HL-60/S4 (cell line): ENCODE measurements at regions not wholly inside any gene's neighbourhood (a gene's known extent, or its start where the extent isn't known, plus 50 kb on each side); places are given as distances from the start of the nearest gene placed in this dataset.

Experiments
- in situ Hi-C: fragments of 300-500 bp; cut with MboI; formaldehyde crosslinking; loops from 2 replicates; pipeline ENCODE4 v1.14.3; 2022; ENCODE audit warnings: low sequenced_read_pairs

DNA sequence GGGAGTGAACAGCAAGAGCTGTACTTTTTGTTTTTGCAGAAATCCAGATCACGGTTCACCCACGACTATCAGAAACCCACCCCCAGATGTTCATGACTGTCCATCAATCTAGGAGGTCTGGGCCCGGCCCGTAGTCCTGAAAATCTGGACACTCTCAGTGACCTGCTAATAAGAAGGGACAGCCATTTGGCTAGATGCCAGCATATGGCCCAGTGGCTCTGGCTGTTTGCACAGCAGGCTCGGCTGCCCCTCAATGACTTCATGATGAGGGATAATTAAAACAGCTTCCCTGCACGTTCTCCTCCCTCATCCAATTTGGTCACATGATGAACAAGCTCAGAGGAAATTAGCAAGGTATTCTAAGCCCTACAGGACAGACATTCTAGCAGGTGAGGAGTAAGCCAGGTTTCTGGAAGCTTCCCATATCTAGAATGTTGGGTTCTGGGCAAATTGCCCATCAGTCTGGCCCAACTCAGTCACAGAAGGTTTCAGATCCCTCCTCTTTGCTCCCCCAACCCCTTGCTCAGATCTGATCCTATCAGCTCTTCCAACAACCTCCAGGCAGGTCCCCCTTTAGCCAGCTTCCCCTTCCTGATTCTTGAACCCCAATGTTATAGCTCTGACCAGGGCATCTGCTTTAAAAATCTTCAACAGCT, 397.3 kb downstream of the SHANK2 start:
- in situ Hi-C loops: no loop called here

DNA sequence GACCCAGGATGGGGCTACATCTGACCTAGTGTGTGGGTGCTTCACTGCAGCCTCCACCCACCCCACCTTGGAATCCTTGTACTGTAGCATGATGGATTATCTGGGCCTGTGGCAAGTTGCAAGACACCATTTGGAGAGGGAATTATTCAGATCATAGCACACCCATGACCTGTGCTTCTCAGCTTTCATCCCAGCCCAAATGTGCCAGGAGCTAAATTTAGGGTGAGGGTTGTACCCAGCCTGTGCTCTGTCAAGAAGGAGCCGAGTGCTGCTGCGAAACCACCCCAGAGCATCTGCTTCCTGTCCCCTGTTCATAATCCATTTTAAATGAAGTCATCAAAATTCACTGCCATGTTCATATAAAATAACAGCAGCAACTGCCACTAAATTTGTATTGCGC, 394.5 kb downstream of the SHANK2 start:
- in situ Hi-C loops: no loop called here

DNA sequence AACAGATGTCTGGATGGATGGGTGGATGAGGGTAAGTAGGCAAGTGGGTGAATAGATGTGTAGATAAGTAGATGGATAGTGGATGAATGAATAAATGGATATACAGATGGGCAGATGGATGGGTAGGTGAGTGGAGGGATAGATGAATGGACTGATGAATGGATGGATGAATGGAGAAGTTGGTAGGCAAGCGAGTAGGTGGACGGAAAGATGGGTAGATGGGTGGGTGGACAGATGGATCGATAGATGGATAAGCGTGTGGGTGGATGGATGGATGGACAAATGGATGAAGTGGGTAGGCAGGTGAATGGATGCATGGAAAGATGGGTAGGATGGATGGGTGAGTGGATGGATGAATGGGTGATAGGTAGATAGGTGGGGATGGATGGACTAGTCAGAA, 393.2 kb downstream of the SHANK2 start:
- in situ Hi-C loops: no loop called here

DNA sequence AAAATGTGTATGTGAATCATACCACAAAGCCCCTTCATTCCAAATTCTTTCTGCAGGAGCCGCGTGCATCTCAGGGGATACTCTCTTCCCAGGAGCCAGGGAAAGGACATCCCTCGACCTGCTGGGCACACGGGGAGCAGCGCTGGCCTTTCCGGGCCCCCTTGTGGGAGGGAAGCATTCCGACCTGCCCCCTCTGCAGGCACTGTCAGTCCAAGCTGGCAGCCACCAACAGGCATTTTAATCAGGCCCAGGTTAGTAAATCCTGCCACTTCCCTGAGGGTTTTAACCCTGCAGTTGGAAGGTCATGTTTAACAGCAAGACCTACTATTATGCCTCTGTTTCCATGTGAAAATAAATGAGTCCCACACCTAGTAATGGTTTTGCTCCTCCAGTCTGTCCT, 391.5 kb downstream of the SHANK2 start:
- in situ Hi-C loops: no loop called here

DNA sequence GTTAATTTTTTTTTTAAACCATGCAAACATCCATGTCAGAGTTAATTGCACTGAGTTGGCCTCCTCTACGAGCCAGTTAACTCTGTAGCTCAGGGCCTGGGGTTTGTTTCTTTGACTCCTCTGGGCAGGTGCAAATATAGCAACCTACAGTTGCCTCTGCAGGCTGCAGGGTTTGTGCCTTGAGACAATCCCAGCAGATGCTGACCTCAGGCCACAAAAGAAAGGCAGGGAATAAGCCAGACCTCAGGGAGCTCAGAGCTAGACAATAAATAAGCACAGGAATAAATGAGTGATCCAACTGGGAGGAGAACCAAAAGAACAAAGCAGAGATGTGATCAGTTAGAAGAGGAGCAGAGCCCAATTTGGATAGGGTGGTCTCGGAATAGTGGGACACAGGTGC, 390.8 kb downstream of the SHANK2 start:
- in situ Hi-C loops: no loop called here

DNA sequence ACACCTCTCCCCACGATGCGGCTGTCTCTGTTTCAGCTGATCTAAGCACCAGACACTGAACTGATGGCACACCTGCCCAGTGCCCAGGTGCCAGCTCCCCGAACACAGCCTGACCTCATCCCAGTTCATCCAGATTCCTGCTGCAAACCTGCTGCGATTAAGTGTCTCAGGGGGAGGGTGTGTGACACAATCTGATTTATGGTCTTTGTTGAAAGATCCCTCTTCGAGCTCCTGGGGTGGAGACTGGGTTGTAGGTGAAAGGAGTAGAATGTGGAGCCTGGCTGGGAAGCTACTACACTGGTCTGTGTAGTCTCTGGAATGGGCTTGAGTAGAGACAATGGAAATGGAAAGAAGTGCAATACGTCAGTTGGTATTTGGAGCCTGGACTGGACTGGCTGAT, 390.3 kb downstream of the SHANK2 start:
- in situ Hi-C loops: no loop called here

DNA sequence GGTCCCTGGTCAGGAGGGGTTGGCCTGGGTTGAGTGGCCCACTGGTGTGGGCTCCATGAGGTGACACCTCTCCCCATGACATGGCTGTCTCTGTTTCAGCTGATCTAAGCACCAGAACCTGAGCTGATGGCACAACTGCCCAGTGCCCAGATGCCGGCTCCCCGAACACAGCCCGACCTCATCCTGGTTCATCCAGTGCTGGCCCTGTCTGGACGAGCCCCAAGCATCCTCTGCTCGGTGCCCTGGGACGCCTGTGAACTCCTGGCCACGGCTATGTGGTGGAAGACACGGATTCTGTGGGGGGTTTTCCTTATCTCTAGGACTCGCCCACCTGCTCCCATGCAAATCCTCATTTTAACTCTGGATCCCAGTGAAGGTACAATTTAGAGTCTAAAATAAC, 389.2 kb downstream of the SHANK2 start:
- in situ Hi-C loops: no loop called here

DNA sequence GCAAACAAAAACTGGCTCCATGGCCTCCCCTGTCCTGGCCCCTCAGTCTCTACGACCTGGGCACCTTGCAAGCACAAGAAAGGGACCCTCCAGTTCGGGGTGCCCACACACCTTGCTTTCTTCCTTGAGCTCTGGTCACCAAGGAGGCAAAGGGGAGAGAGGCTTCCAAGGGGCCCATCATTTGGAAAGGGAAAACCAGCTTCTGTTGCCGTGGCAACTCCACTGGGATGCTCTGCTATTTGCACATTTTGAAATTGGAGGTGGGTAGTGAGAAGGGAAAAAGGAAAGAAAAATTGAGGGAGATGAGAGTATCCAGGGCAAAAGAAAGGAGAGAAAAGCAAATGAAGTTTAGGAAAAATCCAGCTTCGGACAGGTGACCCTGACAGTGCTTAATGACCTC, 388.4 kb downstream of the SHANK2 start:
- in situ Hi-C loops: no loop called here

DNA sequence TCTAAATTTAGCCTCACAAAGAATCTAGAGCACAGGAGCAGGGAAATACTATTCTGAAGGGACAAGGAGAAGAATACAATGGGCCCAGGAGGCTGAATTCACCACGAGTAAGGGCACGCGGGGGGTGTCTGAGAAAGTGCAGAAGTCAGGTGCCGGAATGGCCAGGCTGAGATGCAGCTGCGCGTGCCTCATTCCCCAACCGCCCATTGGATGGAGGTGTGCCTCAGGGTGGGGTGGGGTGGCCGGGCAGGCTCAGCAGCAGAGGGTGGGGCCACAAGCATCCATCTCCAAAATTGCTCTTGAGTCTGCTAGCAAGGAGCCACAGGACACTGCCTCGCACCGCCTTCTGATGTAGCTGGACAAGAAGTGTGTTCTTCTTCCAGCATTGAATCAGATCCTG, 387.0 kb downstream of the SHANK2 start:
- in situ Hi-C loops: no loop called here

DNA sequence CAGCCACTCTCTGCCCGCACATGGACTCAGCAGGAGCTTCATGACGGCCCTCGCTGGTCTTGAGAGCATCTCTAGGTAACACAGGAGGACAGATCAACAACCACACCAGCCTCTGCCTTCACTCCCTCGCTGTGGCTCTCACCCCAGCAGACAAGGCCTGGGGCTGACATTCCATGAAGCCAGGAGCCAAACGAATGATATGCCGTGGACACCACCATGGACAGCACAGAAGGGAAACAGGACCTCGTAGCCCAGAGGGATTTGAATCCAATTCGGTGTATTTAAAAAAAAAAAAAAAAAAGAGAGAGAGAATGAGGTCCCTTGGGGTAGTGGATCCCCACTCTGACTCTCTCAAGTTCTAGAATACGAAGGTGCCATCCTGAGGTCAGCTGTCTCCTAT, 385.5 kb downstream of the SHANK2 start:
- in situ Hi-C loops: no loop called here

DNA sequence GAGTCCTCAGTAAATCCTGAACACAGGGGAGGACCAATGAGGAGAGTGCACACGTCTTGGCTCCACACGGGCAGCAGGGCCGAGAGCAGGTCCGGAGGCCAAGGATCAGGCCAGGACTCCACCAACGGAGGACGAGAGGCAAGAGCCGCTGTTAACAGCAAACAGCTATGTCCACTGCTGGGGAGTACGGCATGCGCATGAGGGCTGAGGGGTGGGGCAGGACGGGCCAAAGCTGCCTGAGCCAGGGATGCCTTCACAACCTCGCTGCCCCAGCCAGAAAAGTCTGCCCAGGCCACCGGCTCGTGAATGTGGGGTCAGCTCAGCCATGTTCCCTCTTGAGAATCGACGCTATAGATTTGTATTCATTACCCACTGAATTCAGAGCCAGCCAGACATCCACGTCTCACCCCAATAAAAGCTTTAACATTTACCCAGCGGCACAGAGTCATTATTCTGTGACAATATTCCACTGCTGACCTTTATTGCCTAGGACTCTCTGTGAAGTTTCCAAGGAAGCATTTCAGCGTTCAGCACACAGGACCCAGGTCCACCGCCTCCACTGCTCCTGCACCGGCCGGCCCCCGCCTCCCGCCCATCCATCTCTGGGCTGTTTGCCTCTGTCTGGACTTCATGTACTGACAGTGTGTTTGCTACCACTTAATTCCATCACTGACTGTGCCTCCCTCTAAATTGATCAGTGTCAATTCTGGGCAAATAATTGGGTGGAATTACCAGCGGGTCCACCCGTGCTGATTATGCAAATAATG, 384.9 kb downstream of the SHANK2 start:
- in situ Hi-C loops: no loop called here

DNA sequence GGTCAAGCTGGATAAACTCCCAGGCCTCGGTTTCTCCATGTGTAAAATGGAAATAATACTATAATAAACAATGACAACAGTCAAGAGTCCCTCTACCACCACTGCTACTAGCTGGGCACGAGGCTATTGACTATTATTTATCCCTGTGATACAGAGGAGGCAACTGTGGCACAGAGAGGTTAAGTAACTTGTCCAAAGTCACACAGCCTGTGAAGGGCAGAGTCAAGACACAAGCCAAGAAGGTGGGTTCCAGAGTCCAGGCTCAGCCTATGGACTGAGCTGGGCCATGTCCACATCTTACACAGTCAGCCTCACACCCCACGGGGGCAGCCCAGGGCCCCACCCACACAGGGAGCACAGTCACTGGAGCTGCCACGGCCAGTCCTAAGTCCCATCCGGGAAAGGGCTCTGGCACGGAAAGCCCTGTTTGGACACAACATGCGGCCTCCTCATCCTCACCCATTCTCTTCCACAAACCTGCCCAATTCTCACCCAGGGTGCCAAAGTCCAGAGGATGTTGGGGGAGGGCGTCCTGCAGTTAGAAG, 384.0 kb downstream of the SHANK2 start:
- in situ Hi-C loops: no loop called here

DNA sequence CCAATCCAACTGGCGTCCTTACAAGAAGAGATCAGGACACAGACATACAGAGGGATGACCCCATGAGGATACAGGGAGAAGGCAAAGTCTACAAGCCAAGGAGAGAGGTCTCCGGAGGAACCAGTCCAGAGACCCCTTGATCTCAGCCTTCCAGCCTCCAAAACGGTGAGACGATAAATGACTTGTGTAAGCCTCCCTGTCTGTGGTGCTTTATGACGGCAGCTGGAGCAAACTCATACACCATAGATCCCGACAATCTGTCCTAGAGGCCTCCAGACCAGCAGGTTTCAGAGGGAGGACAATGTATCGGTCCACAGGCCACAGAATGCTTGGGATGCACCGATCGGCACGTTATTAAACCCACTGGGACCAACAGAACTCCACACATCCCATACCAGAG, 383.3 kb downstream of the SHANK2 start:
- in situ Hi-C loops: no loop called here

DNA sequence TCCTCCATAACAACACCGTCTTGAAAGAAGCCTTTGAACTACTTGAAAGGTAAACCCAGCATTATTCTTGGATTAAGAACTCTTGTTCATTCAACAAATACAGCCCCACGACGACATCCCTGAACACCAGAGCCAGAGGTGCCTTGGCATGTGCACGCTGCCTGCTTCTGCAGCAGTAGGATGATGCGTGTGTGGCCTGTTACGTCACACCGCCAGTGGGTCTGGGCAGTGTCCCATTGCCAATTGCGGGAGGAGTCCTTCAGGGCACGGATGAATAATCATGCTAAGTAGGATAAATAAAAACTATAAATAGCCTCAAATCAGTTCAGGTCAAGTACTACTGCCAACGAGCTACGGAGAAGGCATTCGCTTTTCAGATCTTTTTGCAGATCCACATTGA, 380.5 kb downstream of the SHANK2 start:
- in situ Hi-C loops: no loop called here

DNA sequence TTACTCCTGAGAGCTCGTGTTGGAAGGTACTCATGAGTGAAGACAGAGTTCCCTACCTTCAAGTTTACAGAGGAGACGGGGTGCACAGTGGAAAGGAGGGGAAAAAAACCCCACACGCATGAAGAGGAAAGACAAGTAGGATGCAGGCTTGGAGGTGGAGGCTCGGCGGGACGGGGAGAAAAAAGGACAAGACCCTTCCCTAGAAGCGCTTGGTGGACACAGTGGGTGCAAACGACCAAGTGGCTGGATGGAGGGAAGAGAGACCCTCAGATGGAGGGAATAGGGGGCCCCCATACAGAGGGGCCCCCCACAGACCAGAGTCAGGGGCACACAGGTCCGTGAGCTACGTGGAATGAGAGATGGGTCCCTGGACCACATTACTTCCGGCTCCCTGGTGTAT, 380.1 kb downstream of the SHANK2 start:
- in situ Hi-C loops: no loop called here

DNA sequence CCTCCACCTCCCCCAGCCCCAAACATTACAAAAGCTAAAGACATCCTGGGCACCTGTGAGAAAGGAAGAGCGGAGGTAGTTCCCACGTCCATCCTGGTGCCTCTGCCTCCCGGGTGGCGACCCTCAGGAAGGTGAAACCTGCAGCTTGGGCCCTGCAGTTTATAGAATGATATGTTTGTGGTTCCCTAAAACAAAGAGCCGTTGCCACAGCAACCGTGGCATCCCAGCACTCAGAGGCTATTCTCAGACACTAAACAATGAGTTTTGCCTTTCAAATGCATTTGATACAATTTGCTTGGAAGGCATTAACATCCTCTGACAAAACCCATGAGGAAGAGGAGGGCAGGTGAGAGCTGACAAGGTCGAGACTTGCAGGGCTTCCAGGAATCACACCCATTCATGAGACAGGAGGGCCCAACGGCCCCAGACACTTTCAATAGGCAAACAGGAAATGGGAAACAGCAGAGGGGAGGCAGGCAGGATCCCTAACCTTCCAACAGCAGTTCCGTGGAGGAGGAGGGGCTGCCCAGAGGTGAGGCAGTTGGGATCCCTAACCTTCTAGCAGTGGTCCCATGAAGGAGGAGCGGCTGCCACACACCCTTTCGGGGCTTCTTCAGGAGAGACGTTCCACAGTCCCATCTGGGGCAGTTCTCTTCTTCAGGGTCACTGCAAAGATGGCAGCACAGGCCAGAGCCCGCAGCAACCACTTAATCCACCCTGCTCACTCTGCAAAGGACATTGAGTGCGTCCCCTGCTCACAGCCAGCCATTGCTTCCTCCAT, 379.2 kb downstream of the SHANK2 start:
- in situ Hi-C loops: no loop called here

DNA sequence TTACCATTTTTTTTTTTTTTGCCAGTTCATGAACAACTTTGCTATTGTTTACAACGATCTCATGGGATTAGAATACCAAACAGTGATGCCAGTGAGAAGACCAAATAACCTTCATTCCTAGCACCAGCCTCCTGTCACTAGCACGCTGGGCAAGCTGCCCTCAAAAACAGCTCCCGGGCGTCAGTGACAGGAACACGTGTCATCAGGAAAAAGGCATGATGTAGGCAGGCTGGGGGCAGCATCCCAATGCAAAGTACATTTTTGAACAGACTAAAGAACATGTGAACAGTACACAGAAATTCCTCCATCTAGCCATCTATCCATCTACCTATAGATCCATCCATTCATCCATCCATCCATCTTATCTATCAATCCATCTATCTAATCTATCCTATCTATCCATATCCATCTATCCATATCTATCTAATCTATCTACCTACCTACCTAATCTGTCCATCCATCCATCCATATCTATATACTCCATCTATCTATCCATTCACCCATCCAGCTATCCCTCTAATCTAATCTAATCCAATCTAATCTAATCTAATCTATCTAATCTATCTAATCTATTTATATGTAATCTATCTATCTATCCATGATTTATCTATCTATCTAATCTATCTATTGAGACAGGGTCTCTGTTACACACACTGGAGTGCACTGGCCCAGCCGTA, 378.5 kb downstream of the SHANK2 start:
- in situ Hi-C loops: no loop called here

DNA sequence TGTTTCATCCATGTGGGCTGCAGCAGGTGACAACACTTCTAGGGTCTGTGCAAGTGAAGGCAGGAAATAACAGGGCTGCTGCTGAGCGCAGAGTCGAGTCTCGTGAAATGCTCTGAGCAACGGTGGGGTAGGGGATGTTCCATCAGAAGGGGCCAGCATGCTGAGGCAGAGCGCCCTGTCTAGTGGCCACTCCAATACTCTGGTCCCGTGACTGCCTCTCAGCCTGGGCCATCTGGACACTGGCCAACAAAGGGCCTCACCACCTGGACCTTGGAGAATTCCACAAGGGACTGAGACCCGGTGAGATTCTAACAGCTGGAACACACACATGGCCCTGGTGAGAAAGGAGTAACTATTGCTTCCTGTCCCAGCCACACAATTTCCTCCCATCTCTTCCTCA, 375.7 kb downstream of the SHANK2 start:
- in situ Hi-C loops: no loop called here

DNA sequence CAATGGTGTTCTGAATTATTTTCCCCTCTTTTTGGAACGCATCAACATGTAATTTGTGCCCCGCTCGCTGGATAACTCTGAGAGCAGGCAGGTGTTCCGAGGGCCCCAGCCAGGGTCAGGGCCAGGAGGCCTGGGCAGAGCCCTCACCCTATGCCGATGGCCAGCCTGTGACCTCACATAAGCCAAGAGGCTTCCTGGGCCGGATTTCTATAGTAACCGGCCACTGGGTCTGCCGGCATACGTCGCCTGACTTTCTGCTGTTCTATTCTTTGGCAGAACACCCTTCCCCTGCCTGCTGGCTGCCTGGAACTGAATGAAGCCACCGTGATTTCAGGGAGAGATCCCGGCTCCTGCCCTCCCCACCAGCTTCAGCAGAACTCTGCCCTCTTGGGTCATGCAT, 375.2 kb downstream of the SHANK2 start:
- in situ Hi-C loops: no loop called here

DNA sequence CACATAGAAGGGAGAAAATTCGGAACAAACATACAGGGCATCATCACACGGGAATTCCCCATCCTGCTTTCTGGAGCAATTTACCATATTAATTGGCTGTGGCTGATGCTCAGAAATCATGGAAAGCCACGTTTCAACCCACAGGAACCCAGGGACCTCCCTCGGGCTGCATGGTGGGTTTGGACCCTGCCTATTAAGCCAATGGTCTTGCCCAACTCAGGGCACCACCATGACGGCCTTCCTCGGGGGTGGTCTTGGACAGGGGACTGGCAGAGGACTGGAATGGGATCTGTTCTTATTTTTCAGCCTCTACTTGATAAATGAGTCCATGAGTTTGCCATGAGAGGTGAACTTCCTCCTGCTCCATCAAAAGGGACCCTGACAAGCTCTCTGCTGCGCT, 374.0 kb downstream of the SHANK2 start:
- in situ Hi-C loops: no loop called here

DNA sequence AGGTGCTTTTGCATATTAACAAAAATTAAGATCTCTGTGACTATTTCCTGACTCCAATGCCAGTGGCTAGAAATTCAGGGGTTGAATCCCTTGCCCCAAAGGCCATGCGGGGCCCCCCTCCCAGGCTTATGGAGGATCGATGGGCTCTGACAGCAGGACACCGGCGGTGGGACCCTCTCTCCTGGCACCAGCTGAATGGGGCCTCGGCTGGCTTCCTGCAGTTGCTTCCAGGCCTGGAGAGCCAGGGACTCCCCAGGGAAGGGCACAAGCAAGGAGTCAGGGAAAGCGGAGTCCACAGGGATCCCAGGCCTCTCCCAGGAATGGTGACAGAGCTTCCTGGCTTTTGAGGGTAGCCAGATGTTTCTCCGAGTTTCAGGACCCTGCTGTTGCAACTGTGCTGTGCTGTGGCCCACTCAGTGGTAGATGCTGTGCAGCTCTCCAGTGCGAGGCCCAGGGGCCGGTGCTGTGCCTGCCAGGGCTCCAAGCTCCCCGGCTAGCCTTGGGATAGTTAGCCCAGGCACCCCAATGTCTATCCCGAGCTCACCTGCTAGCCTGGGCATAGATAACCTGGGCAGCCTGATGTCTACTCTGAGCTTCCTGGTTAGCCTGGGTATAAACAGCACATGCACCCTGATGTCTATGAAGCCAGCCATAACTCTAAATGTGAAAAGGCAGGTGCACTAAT, 372.6 kb downstream of the SHANK2 start:
- in situ Hi-C loops: no loop called here
